Pancreas (tissue), 10 donors: ENCODE measurements at regions not wholly inside any gene's neighbourhood (a gene's known extent, or its start where the extent isn't known, plus 50 kb on each side); places are given as distances from the start of the nearest gene placed in this dataset.

Source experiments
- ATAC-seq, 4 donors: fragments of 200-7000 bp; cut with Tn5 transposase; one replicate each; pipeline versions ENCODE4 v1.8.0 to v1.9.1; 2020; ENCODE audit warnings: mild to moderate bottlenecking in 4 of 4, moderate library complexity in 4 of 4
- DNase-seq, 6 donors: peaks; one replicate each; pipeline ENCODE4 v3.0.0-alpha.2; 2020
- FAIRE-seq: peaks from 2 replicates; lab custom pipeline; 2012; peaks lifted over from hg19 to GRCh38; lab: Jason Lieb, UNC
- H3K27ac ChIP-seq, 4 donors: fragments of 200-600 bp; sonication (generic); 1 replicate in 3 of 4; 2 replicates in 1 of 4; pipeline versions ENCODE4 v1.5.0 to v1.8.0; 2020
- H3K27me3 ChIP-seq, 4 donors: fragments of 200-600 bp; one replicate each; pipeline ENCODE4 v1.8.0; 2021
- H3K36me3 ChIP-seq, 3 donors: fragments of 200-600 bp; sonication (generic) in 1 of 3; one replicate each; pipeline versions ENCODE4 v1.5.0 to v1.8.0; 2020 to 2021
- H3K4me1 ChIP-seq, 3 donors: fragments of 200-600 bp; one replicate each; pipeline ENCODE4 v1.8.0; 2021
- H3K4me3 ChIP-seq, 4 donors: fragments of 200-600 bp; sonication (generic) in 2 of 4; one replicate each; pipeline versions ENCODE4 v1.5.0 to v1.8.0; 2020 to 2021
- H3K9me3 ChIP-seq, 4 donors: fragments of 200-600 bp; one replicate each; pipeline ENCODE4 v1.8.0; 2021
- CTCF ChIP-seq, 4 donors: fragments of 200-600 bp; sonication (generic) in 3 of 4; IDR thresholded peaks; one replicate each; pipeline versions ENCODE4 v1.5.0 to v1.8.0; 2021; ENCODE audit warnings: antibody characterized with exemption in 4 of 4
- WGBS, 2 donors: extraction: QIAGEN DNeasy Blood & Tissue Kit; methylation state at CpG; one replicate each; pipeline ENCODE4 v1.1.7; 2013; 5-methylcytosine and 5-hydroxymethylcytosine counted together
- intact Hi-C, 3 donors: fragments of 100-400 bp; cut with DNase I; formaldehyde crosslinking; loops; one replicate each; pipeline versions ENCODE4 v1.11.1 to v1.14.2; 2022
- donor health status: healthy with polysubstance abuse.
- donor health status: DM: no; HTN: no; CAD: no; lungs with moderate emphysema.
- donor health status: DM: no; HTN: no; CAD: no.
- donor health status: control.
- donor health status: control.
- donor health status: Bipolar disorder and iron deficiency.
- donor health status: DM: yes; HTN: yes; CAD: no.
- donor health status: DM: no; HTN: no; CAD: no.
- donor health status: DM: no; HTN: no; CAD: no.
- donor health status: DM: yes; HTN: yes; CAD: no.

DNA sequence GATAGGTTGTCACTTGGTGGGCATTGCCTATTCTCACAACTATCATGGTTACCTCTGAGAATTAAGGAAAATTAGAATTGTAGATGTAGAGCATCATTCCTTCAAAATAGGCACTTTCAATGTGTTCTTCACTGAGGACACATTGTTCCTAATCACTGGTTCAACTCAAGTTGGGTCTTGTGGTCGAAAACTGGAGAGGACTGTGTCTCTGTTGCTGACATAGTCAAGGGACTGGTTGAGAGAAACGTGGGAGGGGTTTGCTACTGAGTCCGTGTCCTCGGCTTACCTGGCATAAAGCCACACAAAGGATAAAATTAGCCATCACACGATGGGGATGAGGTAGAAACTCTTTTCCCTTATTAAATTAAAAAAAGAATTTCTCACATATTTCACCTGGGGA, 205.9 kb upstream of the CD180 start:
- H3K36me3 ChIP-seq = no peaks in the 10 kb centered on the region
- H3K9me3 ChIP-seq = no peaks in the 10 kb centered on the region
- ATAC-seq (no peak), FAIRE-seq (no peak), DNase-seq (no peak)
- no peak for TF ChIP-seq CTCF (IDR thresholded peaks at IDR 0.05)
- no peaks in the 10 kb centered on the region for H3K27me3 ChIP-seq
- 61 to 78% methylated on average over 5 of the region's 5 CpGs for WGBS, 2 donors
- no peaks in the 10 kb centered on the region for H3K4me1 ChIP-seq
- H3K27ac ChIP-seq = no peak overlapping the region
- H3K4me3 ChIP-seq = no peak overlapping the region
- intact Hi-C loops = no loop called here

DNA sequence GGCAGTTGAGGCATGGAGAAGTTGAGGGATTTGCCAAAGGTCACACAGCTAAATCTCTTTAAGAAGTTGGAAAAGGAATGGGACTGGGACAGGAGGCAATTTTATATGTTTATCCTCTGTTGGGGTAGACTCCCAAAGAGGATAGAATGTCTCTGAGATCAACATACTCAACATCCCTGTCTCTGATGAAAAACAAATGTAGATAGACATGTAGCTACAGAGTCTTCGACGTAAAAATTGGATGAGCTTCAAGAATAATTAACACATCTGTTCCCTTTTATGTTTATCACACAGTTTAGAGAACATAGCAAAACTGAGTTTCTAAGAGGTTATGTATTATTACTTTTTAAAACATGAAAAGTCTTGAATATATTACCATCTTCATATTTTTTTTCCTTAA, 204.6 kb upstream of the CD180 start:
- H3K27ac ChIP-seq = no peak overlapping the region
- ATAC-seq (no peak), FAIRE-seq (no peak), DNase-seq (no peak)
- intact Hi-C loops = no loop called here
- TF ChIP-seq CTCF (IDR thresholded peaks at IDR 0.05) = no peak
- H3K4me3 ChIP-seq = no peak overlapping the region
- H3K9me3 ChIP-seq = no peaks in the 10 kb centered on the region
- H3K27me3 ChIP-seq = no peaks in the 10 kb centered on the region
- no peaks in the 10 kb centered on the region for H3K4me1 ChIP-seq
- no peaks in the 10 kb centered on the region for H3K36me3 ChIP-seq
- WGBS, 2 donors = 42 to 69% methylated on average over 2 of the region's 2 CpGs

- Histone ChIP-seq H3K36me3 (no peaks in the 10 kb centered on the region), H3K4me3 (no peak overlapping the region), H3K9me3 (no peaks in the 10 kb centered on the region), H3K27me3 (no peaks in the 10 kb centered on the region), H3K27ac (no peak overlapping the region), H3K4me1 (no peaks in the 10 kb centered on the region)
- WGBS, 2 donors = 66 to 72% methylated on average over 3 of the region's 3 CpGs
- no peak for DNase-seq
- no peak for ATAC-seq
- TF ChIP-seq CTCF (IDR thresholded peaks at IDR 0.05) = no peak
- intact Hi-C loops = no loop called here
- no peak for FAIRE-seq
Measured at GRCh38 chr5:67400752-67401151, 204.2 kb upstream of the CD180 start.

DNA sequence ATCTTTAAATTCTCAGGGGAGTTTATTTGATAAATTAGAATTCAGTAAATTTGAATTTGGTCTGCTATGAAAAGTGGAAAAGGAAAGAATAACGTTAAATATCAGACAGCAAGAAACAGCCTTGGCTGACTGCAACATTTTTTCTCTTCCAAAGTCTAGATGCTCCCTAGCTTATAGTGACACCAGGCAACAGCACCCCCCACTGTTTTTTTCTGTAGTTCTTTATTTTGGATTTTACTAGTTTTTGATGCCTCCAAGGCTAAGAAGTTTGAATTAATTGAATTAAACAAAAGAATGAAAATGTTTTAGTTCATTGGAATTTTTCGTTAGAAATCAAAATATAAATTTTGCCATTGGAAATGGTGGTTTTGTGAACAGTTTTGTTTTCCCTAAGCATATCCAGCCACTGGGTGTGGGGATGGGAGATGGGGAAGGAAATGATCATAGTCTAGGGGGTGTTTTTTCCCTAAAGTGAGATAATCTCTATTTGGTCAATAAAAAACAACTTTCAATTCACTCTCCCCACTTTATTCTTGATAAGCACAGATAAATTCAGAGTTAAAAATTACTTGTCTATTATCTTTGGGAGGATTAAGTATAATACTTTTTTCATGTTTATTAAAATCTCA, 199.3 kb upstream of the CD180 start:
- Histone ChIP-seq H3K27ac (no peak overlapping the region), H3K4me1 (no peaks in the 10 kb centered on the region), H3K4me3 (no peak overlapping the region), H3K27me3 (no peaks in the 10 kb centered on the region), H3K36me3 (no peaks in the 10 kb centered on the region), H3K9me3 (no peaks in the 10 kb centered on the region)
- 59 to 66% methylated on average over 2 of the region's 2 CpGs for WGBS, 2 donors
- no peak for TF ChIP-seq CTCF (IDR thresholded peaks at IDR 0.05)
- DNase-seq (no peak), FAIRE-seq (no peak), ATAC-seq (no peak)
- intact Hi-C loops = no loop called here

DNA sequence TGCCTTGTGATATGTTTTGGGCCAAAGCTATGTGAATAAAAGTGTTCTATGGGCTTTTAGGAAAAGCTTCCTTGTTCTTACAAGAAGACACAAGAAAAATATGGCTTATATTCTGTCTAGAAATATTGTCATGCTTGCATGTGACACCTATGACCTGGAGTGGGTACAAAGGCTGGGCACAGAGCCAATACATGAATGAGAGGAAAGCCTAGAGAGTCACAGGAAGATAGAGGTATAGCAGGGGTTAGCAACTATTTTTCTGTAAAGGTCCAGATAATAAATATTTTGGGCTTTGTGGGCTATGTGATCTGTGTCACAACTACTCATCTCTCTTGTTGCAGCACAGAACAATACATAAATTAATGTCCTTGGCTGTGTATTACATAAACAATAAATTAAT, 196.6 kb upstream of the CD180 start:
- no peaks in the 10 kb centered on the region for H3K36me3 ChIP-seq
- DNase-seq = no peak
- no peak overlapping the region for H3K4me3 ChIP-seq
- H3K4me1 ChIP-seq = no peaks in the 10 kb centered on the region
- no peak for FAIRE-seq
- ATAC-seq = no peak
- TF ChIP-seq CTCF (IDR thresholded peaks at IDR 0.05) = no peak
- H3K9me3 ChIP-seq = no peaks in the 10 kb centered on the region
- intact Hi-C loops = no loop called here
- H3K27me3 ChIP-seq = peaks cover 0 to 6% (median 0%) of the 10 kb centered on the region in 4 donors
- H3K27ac ChIP-seq = no peak overlapping the region
